Hematopoietic multipotent progenitor cell (in vitro differentiated cells): ENCODE measurements at regions not wholly inside any gene's neighbourhood (a gene's known extent, or its start where the extent isn't known, plus 50 kb on each side); places are given as distances from the start of the nearest gene placed in this dataset.
"Not testable (repeated sequence)": the region's sequence is repeated elsewhere in the genome, so short reads cannot be mapped to it uniquely, and the experiment has no call there.

Source experiments
- DNase-seq, 3 donors: peaks; one replicate each; pipeline ENCODE4 v3.0.0-alpha.2; 2011 to 2015; ENCODE audit warnings: low read depth in 2 of 3, low spot score in 2 of 3

GRCh38 chr17:51434434-51435170 is 174.3 kb downstream of the UTP18 start:
- DNase-seq, result no peak

DNA sequence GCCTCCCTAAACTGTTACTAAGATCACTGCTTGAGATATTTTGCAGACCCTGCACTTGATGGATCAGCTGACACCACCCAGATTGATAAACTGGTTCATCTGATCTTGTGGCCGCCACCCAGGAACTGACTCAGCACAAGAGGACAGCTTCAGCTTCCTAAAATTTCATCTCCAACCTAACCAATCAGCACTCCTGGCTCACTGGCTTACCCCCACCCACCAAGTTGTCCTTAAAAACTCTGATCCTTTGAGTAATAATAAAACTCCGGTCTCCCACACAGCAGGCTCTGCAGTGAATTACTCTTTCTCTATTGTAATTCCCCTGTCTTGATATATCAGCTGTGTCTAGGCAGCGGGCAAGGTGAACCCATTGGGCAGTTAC is 174.8 kb downstream of the UTP18 start:
- DNase-seq, result no peak

DNA sequence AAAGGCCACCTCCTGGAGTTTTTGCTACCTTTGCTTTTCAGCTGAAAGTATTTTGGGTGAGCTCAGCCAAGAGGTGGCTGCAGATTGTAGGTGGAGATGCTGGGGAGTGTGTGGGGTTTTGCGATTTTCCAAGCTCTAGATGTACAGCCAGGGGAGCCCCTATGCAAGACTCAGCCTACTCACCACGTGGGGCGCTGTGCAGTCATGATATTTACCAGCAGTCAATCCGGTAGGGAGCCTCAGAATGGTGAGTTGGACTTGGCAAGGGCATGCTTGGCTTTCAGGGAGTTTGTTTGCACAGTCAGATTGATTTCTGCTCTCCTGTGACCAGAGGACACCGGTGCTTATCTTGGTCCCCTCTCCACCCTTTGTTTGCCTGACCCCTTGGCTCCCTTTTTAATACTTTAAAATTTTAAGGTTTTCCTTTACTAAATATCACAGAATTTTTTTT is 175.3 kb downstream of the UTP18 start:
- peak in 1 of 3 donors; percentile 22 for DNase-seq

DNA sequence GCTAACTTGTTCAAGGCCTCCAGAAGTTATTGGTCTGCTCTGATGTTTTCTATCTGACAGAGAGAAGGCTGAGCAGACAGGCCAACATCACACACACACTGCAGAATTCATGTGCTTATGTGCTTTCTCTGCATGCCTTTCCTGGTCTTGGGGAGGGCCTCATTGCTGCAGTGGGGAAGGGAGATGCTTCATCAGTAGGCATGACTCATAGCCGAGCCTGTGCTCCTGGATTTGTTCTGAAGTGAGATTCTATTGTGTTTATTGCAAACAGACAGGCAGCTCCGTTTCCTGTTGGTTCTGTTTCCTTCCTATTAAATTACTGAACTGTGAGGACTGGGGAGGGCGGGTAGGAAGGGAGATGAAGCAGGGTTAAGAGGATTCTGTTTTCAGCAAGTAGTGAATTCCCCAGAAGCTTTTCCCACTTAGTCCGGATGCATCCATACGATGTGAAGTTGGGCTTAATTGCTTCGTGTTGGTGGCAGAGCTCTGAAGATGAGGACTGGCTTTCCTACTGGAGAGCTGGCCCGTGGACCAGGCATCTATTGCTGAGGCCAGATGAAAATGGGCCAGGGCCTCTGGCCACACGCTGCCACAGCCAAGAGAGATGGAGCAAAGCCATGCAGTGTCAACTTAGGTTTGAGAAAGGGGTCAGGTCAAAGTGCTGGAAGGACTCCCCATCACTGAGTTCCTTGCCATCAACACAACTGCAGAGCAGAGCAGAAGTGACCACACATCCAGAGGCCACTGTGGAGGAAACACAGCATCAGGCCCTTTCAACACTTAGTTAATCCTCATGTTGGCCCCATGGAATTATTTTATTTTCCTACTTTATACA is 179.3 kb downstream of the UTP18 start:
- no peak for DNase-seq

- no peak for DNase-seq
These were observed 181.1 kb downstream of the UTP18 start for GRCh38 chr17:51441431-51441830.

DNA sequence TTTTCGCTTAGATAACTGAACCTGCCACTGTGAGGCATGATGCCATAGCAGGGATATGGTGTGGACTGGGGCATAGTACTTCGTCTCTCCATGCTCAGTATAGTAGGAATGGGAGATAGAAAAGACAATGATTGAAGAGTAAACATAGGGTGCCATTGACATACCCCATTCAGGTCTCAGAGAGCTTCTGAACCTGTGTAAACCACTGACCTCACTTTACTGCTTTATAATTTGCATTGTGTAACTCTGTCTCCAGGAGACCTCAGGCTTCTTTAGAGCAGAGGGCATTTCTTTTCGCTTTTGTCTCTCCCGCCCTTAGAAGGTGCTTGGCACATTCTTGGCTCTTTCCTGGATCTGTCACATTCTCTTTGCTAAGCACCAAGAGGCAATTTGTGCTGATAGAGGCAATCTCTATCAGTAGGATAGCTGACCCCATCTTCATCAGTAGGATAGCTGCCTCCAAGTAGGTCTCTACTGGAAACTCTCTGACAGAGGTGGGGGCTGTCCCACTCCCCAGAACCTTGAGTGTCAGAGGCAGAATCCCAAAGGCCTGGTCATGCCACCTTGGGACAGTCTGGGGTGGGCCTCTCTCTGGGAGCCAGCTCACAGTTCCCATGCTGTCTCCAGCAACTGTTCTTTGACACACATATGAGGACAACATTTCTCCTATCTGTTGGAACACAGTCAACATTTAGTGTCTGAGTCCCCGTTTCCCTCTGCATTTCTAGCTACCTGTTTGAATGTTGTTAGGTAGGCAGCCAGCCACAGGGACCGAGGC is 181.9 kb downstream of the UTP18 start:
- DNase-seq, result no peak

DNA sequence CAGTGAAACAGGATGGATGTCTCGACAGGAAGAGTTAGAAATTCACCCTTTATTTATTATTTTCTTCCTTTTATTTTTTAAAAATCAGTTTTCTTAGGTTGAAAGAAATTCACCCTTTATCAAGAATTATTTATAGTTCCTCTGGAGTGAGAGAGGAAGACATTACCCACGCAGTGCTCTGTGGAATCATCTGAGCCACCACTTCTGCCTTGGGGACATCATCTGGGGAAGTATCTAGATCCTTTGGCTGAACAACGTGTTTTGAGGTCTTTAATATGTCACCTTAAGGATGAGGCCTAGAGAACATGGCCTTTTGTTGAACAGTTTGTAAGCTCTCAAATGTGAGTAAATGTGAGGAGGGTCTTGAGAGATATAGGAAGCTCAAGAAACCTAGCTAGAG is 183.3 kb downstream of the UTP18 start:
- no peak for DNase-seq

GRCh38 chr17:51445946-51446345 is 185.6 kb downstream of the UTP18 start:
- DNase-seq, result peak in 1 of 3 donors; percentile 54

DNA sequence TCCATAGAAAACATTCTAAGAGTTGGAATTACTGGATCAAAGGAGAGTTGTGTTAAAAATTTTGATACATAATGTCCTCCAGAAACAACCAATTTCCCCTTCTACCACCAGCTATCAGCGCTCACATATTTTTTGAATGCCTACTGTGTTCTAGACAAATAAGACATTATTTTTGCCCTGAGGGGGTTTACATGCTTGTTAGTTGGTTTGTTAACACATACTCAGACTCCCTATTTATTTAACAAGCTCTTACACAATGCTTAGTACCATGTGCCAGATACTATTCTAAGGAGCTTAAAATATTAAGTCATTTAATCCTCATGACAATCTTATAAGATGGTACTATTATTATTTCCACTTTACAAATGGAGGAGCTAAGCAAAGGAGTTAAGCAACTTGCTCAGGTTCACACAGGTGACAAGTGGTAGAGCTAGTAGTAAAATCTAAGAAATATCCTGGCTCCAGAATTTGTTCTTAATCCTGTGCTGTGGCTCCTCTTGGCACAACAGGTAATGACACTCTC is 194.2 kb downstream of the UTP18 start:
- no peak for DNase-seq

DNA sequence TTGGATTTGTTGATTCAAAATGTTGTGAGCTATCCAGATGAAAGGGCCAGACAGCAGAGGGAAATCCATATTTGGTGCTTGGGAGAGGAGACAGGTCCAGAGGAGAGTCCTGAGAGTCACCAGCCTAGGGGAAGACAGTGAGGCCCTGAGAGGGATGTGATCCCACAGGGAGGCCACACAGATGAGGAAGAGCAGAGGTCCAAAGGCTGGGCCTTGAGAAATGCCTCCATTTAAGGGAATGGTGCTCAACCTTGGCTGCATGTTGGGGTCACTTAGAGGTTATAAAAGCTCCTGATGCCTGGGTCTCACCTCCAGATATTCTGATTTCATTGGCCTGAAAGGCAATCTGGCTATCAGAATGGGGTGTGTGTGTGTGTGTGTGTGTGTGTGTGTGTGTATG is 194.9 kb downstream of the UTP18 start:
- no peak for DNase-seq

- no peak for DNase-seq
These were observed 195.6 kb downstream of the UTP18 start for GRCh38 chr17:51455931-51456330.

DNA sequence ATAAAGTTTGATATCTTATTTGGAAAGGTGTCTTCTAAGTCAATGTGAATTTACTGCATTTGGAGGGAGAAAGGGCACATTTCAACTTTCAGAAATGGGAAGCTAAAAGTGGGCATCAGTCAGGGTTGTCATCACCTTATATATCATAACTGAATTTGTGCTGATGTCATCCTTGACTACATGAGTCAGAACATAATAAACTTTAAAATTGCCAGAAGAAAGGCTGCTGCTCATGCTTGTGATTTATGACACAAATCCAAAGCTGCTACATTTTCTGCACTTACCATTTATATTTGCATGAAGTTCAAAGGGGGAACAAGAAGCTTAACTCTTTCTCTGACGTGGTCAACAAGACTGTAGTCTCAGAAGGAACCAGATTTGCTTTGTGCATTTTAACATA is 196.6 kb downstream of the UTP18 start:
- peak in 2 of 3 donors; percentile 68 to 85 for DNase-seq

DNA sequence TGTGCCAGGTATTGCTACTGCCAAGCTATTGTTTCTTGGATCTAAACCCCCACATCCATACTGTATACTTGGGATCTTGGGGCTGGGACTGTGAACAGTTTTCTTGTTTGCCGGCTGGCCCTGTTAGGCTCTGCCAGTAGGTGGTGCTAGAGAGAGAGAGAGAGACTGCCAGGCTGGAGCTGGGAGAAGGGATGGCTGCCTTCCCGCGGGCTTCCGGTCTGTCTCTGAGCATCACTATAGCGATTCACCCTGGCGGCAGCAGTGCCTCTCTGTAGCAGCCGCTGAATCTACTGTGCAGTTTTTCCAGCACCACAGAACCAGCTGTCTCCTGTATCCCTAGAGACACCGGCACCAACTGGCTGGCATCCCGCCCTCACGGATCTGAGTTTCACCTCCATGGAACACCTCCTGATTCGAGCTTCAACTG is 201.2 kb downstream of the UTP18 start:
- peak; percentile 19 to 33 (median 22) for DNase-seq

DNA sequence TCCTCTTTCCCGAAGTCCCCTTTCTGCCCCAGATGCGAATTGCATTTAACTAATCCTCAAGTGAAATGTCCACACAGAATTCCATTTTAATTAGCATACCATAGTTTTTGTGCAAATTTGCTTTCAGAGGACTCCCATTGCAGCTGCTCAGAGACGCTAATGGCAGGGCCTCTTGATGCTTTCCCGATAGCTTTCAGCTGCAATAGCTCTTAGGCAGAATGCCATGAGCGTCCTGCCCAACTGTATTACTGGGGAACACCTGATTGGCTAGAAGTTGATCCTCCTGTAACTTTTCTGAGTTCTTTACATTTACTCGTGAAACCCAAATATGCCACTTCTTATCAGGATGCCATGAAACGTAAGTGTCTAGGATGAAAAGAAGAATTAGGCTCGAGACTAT is 203.0 kb downstream of the UTP18 start:
- no peak for DNase-seq

GRCh38 chr17:51467336-51467735 is 207.0 kb downstream of the UTP18 start:
- no peak for DNase-seq

DNA sequence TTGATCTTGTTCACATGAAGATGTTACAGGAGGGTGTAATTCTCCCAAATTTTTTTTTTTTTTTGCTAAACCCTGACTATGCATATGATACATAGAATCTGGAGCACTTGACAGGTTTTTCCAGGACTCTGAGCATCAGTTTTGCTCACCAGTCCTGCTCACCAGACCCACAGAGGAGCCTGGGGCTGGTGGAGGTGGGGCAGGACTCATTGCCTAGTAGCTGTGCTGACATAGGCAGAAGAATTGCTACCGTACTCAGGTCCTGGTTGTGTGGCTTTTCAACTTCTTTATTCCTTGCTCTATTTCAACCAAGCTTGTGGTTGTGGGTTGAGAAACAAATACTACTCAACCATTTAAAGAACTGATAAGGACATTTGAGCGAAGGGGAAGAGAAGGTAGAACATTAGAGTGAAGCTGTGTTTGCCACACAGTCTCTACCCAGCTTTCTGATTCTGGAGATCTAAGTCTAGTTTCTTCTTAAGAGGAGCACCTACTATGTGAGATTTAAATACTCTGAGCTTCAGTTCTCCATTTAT is 212.4 kb downstream of the UTP18 start:
- peak in 1 of 3 donors; percentile 6 for DNase-seq

DNA sequence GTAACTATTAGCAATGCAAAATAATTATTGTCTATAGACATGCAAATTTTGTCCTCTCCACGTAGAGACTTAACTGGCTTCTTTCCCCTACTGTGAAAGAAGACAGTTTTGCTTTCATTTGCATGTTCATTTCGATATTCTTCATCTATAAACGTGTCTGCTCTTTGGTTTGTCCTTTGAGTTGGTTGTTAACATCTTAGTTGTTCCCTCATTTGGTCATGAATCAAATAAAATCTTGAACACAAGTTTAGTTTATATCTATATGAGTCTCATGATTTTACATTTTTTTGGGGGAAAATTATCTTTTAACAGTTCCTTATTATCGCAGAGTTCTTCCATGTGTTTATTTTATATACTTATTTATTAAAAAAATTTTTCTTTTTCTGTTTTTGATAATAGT is 214.4 kb downstream of the UTP18 start:
- no peak for DNase-seq

DNA sequence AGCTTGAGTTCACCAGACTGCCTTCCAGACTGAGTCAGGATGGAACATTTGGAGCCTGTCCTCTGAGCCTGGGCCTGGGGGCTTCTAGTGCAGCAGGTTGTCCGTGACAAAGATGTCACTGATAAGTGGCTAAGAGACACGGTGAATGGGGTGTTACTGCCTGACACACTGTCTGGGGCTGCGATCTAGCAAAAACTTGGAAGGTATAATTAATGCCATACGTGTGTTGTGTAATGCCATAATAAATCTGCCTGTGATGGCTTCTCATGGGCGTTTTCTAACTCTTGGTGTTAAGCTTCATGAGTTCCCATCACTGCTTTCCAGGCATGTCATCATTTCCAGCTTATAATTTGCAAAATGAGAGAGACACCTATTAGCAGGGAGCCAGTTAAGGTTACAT is 215.4 kb downstream of the UTP18 start:
- DNase-seq, result no peak

DNA sequence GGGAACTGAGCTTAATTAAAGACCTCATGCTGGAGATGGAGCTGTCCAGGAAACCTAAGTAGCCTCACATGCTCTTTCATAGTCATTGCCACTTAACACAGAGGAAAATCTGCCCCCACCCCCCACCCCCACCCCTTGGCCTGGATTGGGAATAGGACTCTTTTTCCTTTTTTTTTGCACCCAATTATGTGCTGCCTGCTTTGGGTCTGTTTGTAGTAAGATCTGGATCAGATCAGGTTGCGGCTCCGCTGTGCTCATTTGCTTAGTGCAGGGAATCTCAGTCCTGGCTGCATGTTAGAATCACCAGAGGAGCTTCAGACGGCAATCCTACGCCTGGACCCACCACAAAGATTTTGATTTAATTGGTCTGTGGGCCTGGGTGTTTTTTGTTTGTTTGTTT is 219.0 kb downstream of the UTP18 start:
- no peak for DNase-seq

- DNase-seq, result no peak
These were observed 221.0 kb downstream of the UTP18 start for GRCh38 chr17:51481370-51481769.

DNA sequence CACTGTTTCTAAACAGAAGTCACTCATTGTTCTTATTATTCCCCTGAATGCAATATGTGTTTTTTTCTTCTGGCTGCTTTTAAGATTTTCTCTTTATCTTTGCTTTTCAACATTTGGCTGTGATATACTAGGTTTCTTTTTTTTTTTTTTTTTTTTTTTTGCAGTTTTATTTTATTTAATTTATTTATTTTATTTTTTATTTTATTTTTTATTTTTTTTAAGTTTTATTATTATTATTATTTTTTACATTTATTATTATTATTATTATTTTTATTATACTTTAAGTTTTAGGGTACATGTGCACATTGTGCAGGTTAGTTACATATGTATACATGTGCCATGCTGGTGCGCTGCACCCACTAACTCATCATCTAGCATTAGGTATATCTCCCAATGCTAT is 221.9 kb downstream of the UTP18 start:
- DNase-seq, result not testable (repeated sequence)
